Left hindlimb (tissue), 1 donor: ENCODE measurements at regions not wholly inside any gene's neighbourhood (a gene's known extent, or its start where the extent isn't known, plus 50 kb on each side); places are given as distances from the start of the nearest gene placed in this dataset.

ENCODE experiments used
- DNase-seq: peaks from one replicate; pipeline ENCODE4 v3.0.0-alpha.2; 2018

DNA sequence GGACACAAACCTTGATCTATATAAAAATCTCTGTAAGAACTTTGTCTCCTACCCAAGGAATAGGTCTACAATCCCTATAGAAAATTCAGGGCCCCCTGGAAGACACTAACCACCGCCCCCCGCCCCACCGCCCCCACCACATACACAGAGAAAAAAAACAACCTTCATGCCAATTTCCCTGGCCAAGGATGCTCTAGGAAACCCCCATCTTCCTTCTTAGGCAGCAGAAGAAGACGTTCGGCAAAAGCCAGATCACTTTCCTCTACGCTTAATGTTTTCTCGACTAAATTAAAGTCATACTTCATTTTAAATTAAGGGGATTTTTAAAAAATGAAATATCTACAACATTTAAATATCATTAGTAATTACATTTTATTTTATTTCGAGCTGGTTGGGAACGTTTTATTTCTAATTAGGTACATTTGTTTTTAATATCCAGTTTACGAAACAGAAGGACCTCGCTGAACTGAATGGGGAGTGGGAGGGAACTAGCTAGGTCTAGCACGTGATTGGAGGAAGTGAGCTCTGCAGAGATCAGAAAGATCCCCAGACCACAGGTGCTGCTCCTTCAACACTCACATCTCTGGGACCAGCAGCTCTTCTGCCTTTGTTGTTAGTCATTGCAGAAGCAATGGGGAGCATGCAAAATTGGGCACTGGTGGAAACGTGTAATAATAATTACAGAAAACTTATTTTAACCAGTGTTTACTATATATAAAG, 472.3 kb downstream of the MN1 start:
- no peak for DNase-seq

DNA sequence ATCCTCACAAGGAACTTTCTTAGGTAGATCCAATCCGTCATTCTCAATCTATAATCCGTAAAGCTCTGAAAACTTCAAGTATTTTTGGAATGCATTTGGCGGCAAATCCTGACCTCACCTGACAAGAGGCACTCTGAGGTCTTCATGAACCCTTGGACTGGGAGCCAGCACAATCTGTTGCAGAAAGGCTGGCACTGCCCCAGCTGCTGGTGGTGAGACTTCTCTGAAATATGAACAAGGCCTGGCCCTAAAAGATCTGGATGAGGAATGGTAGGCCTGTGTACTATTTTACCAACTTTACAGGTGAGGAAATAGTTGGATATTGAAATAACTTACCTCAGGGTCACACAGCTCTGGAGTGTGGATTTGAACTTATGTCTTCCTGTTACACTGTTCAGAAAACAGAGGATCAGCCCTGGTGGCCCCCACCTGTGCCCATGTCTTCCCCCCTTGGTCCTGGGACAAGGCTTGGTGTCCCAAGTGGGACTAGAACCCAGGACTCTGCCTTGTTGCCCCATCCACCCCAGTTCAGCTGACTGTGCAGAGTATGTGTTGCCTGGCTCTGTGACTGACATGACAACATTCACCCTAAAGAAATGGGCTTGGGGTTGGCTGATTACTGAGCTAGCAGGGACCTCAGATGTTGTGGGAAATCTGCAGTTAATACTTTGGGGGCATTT, 471.4 kb downstream of the MN1 start:
- no peak for DNase-seq

GRCh38 chr22:27331526-27332281, 469.9 kb downstream of the MN1 start:
- no peak for DNase-seq

DNA sequence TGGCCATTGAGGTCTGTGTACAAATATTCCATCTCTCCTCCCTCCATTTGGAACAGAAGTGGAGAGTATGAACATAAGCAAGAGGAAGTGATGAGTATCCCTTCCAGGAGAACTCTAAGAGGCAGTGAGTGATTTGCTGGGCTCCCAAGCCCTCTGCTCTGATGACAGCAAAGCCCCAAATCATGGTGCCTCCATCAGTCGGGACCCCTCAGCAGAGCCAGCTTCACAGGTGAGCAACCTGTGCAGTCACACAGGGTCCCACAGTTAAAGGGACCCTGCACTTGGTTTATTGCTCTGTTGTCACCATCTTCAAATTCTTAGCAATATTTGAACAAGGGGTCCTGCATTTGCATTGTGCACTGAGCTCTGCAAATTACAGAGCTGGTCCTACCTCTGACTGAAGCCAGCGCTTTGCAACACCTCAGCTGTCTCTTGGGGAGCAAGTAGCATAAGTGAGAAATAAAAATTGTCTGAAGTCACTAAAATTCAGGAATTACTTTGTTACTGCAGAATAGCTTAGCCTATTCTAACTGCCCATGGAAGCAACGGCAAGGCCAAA, 466.4 kb downstream of the MN1 start:
- DNase-seq, result no peak

DNA sequence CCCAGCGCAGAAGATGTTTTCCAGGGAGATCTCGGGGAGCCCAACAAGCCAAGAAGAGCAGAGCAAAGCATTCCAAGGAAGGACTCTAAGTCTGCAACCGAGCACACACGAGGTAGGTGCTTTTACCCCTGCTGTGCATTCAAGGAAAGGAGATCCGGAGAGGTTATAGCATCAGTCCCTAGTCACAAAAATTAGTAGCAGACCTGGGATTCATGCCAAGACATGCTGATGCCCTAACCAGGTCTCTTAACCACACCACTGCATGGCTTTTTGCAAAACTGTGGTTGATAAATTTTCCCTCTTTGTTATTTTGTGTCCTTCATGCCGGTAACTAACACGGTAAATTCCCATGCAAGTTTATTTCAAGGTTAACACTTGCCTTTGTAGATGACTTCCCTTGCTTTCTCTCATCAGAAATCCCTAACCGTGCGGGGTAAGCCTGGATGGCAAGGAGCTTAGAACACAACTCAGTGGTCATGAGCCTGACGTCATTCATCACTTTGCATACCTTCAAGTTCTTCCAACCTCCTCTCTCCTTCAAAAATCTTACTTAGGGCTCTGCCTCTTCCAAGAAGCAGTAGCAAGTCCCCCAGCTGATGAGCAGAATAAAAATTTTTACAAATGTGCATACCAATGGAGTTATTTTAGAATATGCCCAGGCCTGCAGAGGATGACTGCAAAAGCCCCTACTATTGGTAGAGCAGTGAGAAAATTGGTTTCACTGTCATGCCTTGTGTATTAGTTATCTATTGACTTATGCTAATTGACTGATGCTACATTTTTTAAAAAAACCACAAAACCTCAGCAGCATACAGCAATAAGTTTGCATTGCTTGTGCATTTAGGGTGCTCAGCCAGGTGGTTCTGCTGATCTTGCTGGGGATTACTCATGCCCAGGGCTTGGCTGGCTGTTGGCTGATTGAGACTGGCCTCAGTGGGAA, 465.1 kb downstream of the MN1 start:
- DNase-seq, result no peak

DNA sequence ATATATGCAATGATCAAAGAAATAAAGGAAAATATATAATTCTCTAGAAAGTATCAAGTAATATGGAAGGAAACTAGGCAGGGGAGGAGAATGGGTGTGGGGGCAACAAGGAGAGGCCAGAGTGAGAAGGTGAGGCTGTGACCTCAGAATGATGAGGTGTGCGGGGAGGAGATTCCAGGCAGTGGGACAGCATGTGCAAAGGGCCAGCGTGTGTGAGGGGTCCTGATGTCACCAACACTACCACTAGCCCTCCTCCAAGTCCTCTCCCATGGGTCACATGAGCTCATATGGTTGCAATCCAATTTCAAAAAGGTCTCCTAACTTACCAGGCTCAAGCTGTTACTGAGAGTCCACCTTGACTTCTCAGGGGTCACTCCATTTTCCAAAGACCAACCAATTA, 463.9 kb downstream of the MN1 start:
- DNase-seq, result no peak

GRCh38 chr22:27340047-27340446, 461.5 kb downstream of the MN1 start:
- no peak for DNase-seq

DNA sequence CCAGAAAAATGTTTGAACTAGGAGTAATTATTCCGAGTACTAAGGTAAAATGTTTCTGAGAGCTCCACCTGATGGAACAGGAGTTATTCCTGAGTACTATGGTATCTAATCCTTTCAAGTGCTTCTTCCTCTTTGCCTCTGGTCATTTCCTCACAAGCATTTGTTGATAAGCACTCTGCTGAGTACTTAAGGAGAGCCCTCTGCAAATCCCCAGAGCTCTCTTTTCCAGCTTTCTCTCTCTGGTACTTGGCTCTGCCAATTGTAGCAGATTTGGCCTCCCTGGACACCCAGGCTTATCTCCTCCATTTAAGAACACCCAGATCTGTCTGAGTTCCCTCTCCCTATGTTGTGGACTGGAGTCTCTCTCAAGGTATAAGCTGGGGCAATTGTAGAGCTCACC, 457.0 kb downstream of the MN1 start:
- no peak for DNase-seq

DNA sequence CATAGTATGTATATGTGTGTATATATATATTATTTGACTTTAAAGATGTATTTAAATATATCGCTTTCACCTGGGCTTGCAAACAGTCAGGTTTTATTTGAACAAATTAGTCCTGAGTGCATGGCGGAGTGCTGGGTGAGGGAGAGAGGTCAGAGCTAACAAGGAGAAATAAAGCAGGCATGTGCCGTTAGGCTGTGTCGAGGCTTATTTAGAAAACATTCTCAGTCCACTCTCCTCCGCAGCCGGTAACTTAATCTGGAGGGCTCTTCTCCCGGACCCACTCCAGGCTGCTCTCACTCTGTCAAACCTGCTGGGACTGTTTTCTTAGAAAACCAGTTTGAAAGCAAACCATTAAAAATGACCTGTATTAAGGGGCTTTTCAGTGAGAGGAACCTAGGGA, 455.9 kb downstream of the MN1 start:
- DNase-seq, result no peak

DNA sequence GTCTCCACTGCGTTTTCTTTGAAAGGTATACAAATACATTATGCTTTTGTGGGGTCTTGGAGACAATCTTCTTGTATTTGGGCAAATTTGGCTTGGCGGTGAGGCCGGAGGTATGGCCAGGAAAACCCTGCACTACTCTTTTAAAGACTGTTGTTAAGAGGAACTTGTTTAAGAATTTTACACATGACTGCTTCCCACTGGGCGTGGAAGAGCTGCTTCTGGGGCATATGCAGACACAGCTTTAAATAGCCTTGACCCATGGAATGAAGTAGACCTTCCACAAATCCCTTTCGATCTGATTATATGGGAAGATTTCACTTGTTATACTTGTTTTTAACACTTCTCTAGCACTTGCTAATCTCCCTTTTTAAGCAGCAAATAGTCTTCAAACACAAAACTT, 453.6 kb downstream of the MN1 start:
- no peak for DNase-seq

DNA sequence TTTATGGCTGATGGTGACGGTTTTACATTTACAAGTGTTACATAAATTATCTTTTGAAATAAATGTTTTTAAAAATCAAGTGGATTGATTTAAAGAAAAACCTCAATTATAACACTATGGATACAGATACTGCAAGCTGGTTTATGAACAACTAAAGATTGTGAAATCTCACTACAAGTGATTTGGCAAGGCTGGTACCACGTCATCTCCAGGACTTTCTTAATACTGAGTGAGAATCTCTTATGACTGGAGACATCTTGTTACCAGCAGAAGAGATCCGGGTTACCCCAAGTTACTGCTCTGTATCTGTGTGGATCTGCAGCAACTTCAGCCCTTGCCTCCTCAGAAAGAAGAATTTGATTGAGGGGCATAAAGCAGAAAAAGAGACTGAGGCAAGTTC, 452.9 kb downstream of the MN1 start:
- DNase-seq, result no peak

GRCh38 chr22:27349456-27349855, 452.1 kb downstream of the MN1 start:
- no peak for DNase-seq

- DNase-seq, result no peak
These were observed 451.2 kb downstream of the MN1 start for GRCh38 chr22:27350306-27350705.

GRCh38 chr22:27352426-27352825, 449.1 kb downstream of the MN1 start:
- DNase-seq, result no peak

GRCh38 chr22:27358096-27358870, 443.3 kb downstream of the MN1 start:
- no peak for DNase-seq

- DNase-seq, result no peak
These were observed 431.3 kb downstream of the MN1 start for GRCh38 chr22:27370269-27370668.

GRCh38 chr22:27370987-27371386, 430.6 kb downstream of the MN1 start:
- no peak for DNase-seq

GRCh38 chr22:27372364-27372763, 429.2 kb downstream of the MN1 start:
- DNase-seq, result no peak

- DNase-seq, result no peak
These were observed 428.4 kb downstream of the MN1 start for GRCh38 chr22:27372969-27373670.

DNA sequence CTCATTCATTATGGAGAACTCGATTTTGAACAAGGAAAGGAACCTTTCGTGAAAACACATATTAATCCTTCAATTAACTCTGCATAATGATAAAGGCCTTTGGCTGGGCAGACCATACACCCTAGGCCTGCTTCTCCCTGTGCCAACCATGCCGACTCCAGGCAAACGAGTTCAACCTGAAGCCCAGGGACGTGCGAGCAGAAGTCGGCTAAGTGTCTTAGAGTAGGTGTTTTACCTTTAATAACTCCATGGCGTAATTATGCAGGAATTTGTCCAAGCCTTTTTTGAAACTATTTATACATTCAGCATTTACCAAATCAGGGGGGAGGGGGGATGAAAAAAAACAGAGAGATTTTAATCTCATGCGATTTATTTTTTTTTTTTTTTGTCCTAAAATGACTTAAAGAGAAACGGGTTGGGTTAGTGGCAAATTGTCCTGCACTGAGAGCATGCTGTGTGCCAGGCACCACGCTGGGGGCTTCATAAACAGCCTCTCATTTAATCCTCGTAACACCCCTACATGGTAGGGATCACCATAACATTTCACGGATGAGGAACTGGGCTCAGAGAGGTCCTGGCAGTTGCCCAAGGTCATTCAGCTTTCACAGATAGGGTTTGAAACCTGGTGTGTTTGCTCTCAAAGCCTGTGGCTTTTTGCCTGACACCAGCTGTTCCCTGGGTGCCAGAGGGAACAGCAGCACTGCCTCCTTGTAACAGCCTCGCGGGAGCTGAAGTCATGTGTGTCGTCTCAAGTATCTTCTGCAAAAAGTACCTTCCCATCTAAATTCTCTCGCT, 423.9 kb downstream of the MN1 start:
- no peak for DNase-seq
